HCT116 (cell line): ENCODE measurements at regions not wholly inside any gene's neighbourhood (a gene's known extent, or its start where the extent isn't known, plus 50 kb on each side); places are given as distances from the start of the nearest gene placed in this dataset.

Experiments used
- ATAC-seq: fragments of 200-7000 bp; cut with Tn5 transposase; 2 replicates; pipeline ENCODE4 v1.9.1; 2020; ENCODE audit warnings: mild to moderate bottlenecking, moderate library complexity
- BruUV-seq: library from RNA; stranded (reverse); fragments of 400-500 nt; replicated peaks from 2 replicates; lab custom pipeline; 2021; lab: Mats Ljungman, UMichigan
- CTCF ChIA-PET: fragments of 300-600 bp; sonication (Branson Sonifier 250); formaldehyde crosslinking; loops from one replicate; lab custom pipeline; 2021; ENCODE audit warnings: antibody characterized with exemption; lab: Charles Lee
- POLR2A ChIA-PET: fragments of 300-600, 350-600 bp; sonication (Branson Sonifier 250); formaldehyde crosslinking; loops from one replicate; lab custom pipeline; 2021; ENCODE audit warnings: antibody characterized with exemption; lab: Charles Lee
- RAD21 ChIA-PET, 2 experiments: fragments of 300-600 bp; sonication (Branson Sonifier 250); formaldehyde crosslinking; loops; one replicate each; lab custom pipeline; 2023; ENCODE audit warnings: low total read pairs in 2 of 2; ENCODE audit not compliant: uncharacterized antibody in 2 of 2, unreplicated experiment in 2 of 2, low non-redundant PET in 1 of 2; lab: Charles Lee
- DNase-seq: peaks from one replicate; pipeline ENCODE4 v3.0.0-alpha.2; 2010; ENCODE audit warnings: low read depth, low spot score
- H2AFZ ChIP-seq: fragments of 200-600 bp; shearing (Covaris generic), sonication (generic); 2 replicates; pipeline ENCODE4 v1.6.1; 2017; ENCODE audit warnings: low read depth, mixed run types, mixed read lengths, antibody characterized with exemption, low read length; ENCODE audit not compliant: poor library complexity, severe bottlenecking
- H3K27ac ChIP-seq: 2 replicates; pipeline ENCODE4 v1.5.1; 2012; ENCODE audit warnings: low read depth, low read length
- H3K27me3 ChIP-seq: fragments of 200-600 bp; sonication (generic); 2 replicates; pipeline ENCODE4 v1.6.1; 2016; ENCODE audit warnings: mixed run types, low read length, mixed read lengths; ENCODE audit not compliant: insufficient read depth
- H3K36me3 ChIP-seq, 2 experiments: fragments of 200-500 bp in 1 of 2; fragments of 200-600 bp in 1 of 2; sonication (Bioruptor generic) in 1 of 2; sonication (generic) in 1 of 2; 2 replicates each; pipeline versions ENCODE4 v1.5.1 to v1.6.1; 2014 to 2016; ENCODE audit warnings: low read length in 2 of 2, inconsistent platforms in 1 of 2, mixed read lengths in 1 of 2, mixed run types in 1 of 2; ENCODE audit not compliant: insufficient read depth in 2 of 2, control insufficient read depth in 1 of 2
- H3K4me1 ChIP-seq, 2 experiments: fragments of 200-600 bp in 1 of 2; sonication (generic) in 1 of 2; 2 replicates each; pipeline versions ENCODE4 v1.5.1 to v1.6.1; 2012 to 2017; ENCODE audit warnings: low read length in 2 of 2, inconsistent platforms in 1 of 2, mild to moderate bottlenecking in 1 of 2, mixed read lengths in 1 of 2, mixed run types in 1 of 2, moderate library complexity in 1 of 2; ENCODE audit not compliant: insufficient read depth in 2 of 2, control insufficient read depth in 1 of 2
- H3K4me2 ChIP-seq: fragments of 200-600 bp; sonication (generic); 2 replicates; pipeline ENCODE4 v1.6.1; 2017; ENCODE audit warnings: mixed run types, low read length, mixed read lengths
- H3K4me3 ChIP-seq, 2 experiments: fragments of 200-600 bp in 1 of 2; sonication (generic) in 1 of 2; replicated peaks in 1 of 2; 2 replicates each; pipeline ENCODE4 v1.5.1; 2011 to 2016; ENCODE audit warnings: low read length in 2 of 2, control low read depth in 1 of 2, low read depth in 1 of 2, mild to moderate bottlenecking in 1 of 2, mixed read lengths in 1 of 2, mixed run types in 1 of 2
- H3K79me2 ChIP-seq: fragments of 200-600 bp; sonication (generic); 2 replicates; pipeline ENCODE4 v1.6.1; 2017; ENCODE audit warnings: mild to moderate bottlenecking, mixed run types, low read length, moderate library complexity, mixed read lengths; ENCODE audit not compliant: insufficient read depth
- H3K9ac ChIP-seq: fragments of 200-600 bp; sonication (generic); 2 replicates; pipeline ENCODE4 v1.6.1; 2016; ENCODE audit warnings: low read length, mixed read lengths
- H3K9me2 ChIP-seq: fragments of 200-600 bp; sonication (generic), shearing (Covaris generic); 2 replicates; pipeline ENCODE4 v1.6.1; 2017; ENCODE audit warnings: mixed run types, mild to moderate bottlenecking, moderate library complexity; ENCODE audit not compliant: insufficient read depth
- H3K9me3 ChIP-seq, 2 experiments: fragments of 200-500 bp in 1 of 2; fragments of 200-600 bp in 1 of 2; sonication (Bioruptor generic) in 1 of 2; sonication (generic) in 1 of 2; 2 replicates each; pipeline ENCODE4 v1.6.1; 2014 to 2017; ENCODE audit warnings: low read length in 2 of 2, mixed read lengths in 2 of 2, inconsistent platforms in 1 of 2, low read depth in 1 of 2, mild to moderate bottlenecking in 1 of 2, mixed run types in 1 of 2, moderate library complexity in 1 of 2; ENCODE audit not compliant: control insufficient read depth in 1 of 2, insufficient read depth in 1 of 2
- H4K20me1 ChIP-seq: fragments of 200-600 bp; sonication (generic), shearing (Covaris generic); 2 replicates; pipeline ENCODE4 v1.6.1; 2017; ENCODE audit warnings: mixed run types, mild to moderate bottlenecking, moderate library complexity; ENCODE audit not compliant: insufficient read depth
- CEBPB ChIP-seq: IDR thresholded peaks from 2 replicates; pipeline ENCODE4 v1.6.1; 2012; ENCODE audit warnings: low read depth
- EZH2 ChIP-seq: fragments of 200-600 bp; sonication (generic); IDR thresholded peaks from 2 replicates; pipeline ENCODE4 v1.6.1; 2017; ENCODE audit warnings: antibody characterized with exemption, mixed run types
- FOSL1 ChIP-seq: IDR thresholded peaks from 2 replicates; pipeline ENCODE4 v1.6.1; 2012; ENCODE audit warnings: low read depth
- RAD21 ChIP-seq: IDR thresholded peaks from 2 replicates; pipeline ENCODE4 v1.6.1; 2012; ENCODE audit warnings: low read depth, mild to moderate bottlenecking
- REST ChIP-seq: IDR thresholded peaks from 2 replicates; pipeline ENCODE4 v1.6.1; 2012; ENCODE audit warnings: low read depth
- SIN3A ChIP-seq: IDR thresholded peaks from 2 replicates; pipeline ENCODE4 v1.6.1; 2012; ENCODE audit warnings: low read depth
- SP1 ChIP-seq: IDR thresholded peaks from 2 replicates; pipeline ENCODE4 v1.6.1; 2012; ENCODE audit warnings: low read depth
- SRF ChIP-seq: IDR thresholded peaks from 2 replicates; pipeline ENCODE4 v1.6.1; 2012; ENCODE audit warnings: low read depth
- YY1 ChIP-seq: IDR thresholded peaks from 2 replicates; pipeline ENCODE4 v1.6.1; 2011; ENCODE audit warnings: low read length, low read depth, moderate library complexity, mild to moderate bottlenecking; ENCODE audit not compliant: insufficient replicate concordance; ENCODE audit errors: extremely low read depth
- ZNF274 ChIP-seq: fragments of 200-500 bp; sonication (Bioruptor generic); IDR thresholded peaks from 2 replicates; pipeline ENCODE4 v1.6.1; 2014; ENCODE audit warnings: mild to moderate bottlenecking, low read depth, low read length, inconsistent platforms
- intact Hi-C: fragments of 100-400 bp; cut with micrococcal nuclease; formaldehyde crosslinking; loops from 2 replicates; pipeline ENCODE4 v1.10.0; 2022
- TF ChIP-seq, protein P1 (sequence below): IDR thresholded peaks from 2 replicates; pipeline ENCODE4 v1.6.1; 2012
- TF ChIP-seq, protein P2 (sequence below): IDR thresholded peaks from 2 replicates; pipeline ENCODE4 v1.6.1; 2012

GRCh38 chrX:53798281-53798680 is 111.8 kb upstream of the HUWE1 start:
- Histone ChIP-seq H3K4me1 (no peaks in the 10 kb centered on the region), H4K20me1 (no peaks in the 10 kb centered on the region), H3K79me2 (no peaks in the 10 kb centered on the region), H3K9ac (no peak overlapping the region), H3K9me3 (no peaks in the 10 kb centered on the region), H2AFZ (no peak overlapping the region), H3K4me3 (no peak overlapping the region), H3K36me3 (no peaks in the 10 kb centered on the region), H3K4me2 (no peak overlapping the region), H3K9me2 (no peaks in the 10 kb centered on the region), H3K27ac (no peak overlapping the region), H3K27me3 (no peaks in the 10 kb centered on the region)
- ChIA-PET RAD21 (no interaction called here), CTCF (no interaction called here), POLR2A (no interaction called here)
- TF ChIP-seq SP1 (no peak), SIN3A (no peak), ZNF274 (no peak), YY1 (no peak), FOSL1 (no peak), EZH2 (no peak), RAD21 (no peak), CEBPB (no peak), SRF (no peak), REST (no peak)
- TF ChIP-seq, protein P1, sequence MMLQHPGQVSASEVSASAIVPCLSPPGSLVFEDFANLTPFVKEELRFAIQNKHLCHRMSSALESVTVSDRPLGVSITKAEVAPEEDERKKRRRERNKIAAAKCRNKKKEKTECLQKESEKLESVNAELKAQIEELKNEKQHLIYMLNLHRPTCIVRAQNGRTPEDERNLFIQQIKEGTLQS: no peak
- TF ChIP-seq, protein P2, sequence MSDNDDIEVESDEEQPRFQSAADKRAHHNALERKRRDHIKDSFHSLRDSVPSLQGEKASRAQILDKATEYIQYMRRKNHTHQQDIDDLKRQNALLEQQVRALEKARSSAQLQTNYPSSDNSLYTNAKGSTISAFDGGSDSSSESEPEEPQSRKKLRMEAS: no peak
- DNase-seq: no peak
- no TSS peak for BruUV-seq
- no peak for ATAC-seq
- intact Hi-C loops: no loop called here
